Skeletal muscle satellite cell (primary cell): ENCODE measurements at regions not wholly inside any gene's neighbourhood (a gene's known extent, or its start where the extent isn't known, plus 50 kb on each side); places are given as distances from the start of the nearest gene placed in this dataset.
"Not testable (repeated sequence)": the region's sequence is repeated elsewhere in the genome, so short reads cannot be mapped to it uniquely, and the experiment has no call there.

Experiments
- H3K27me3 ChIP-seq: 2 replicates; pipeline ENCODE4 v1.7.0; 2013; ENCODE audit warnings: low read length; ENCODE audit not compliant: control insufficient read depth, insufficient read depth
- H3K36me3 ChIP-seq: 2 replicates; pipeline ENCODE4 v1.7.0; 2013; ENCODE audit warnings: mild to moderate bottlenecking, control low read depth, low read length; ENCODE audit not compliant: insufficient read depth
- H3K4me1 ChIP-seq: 2 replicates; pipeline ENCODE4 v1.7.0; 2013; ENCODE audit warnings: low read length; ENCODE audit not compliant: control insufficient read depth, insufficient read depth
- H3K4me2 ChIP-seq: 2 replicates; pipeline ENCODE4 v1.7.0; 2013; ENCODE audit warnings: mild to moderate bottlenecking, low read length
- H3K4me3 ChIP-seq: 2 replicates; pipeline ENCODE4 v1.7.0; 2013; ENCODE audit warnings: low read length
- H3K9ac ChIP-seq: 2 replicates; pipeline ENCODE4 v1.7.0; 2013; ENCODE audit warnings: mild to moderate bottlenecking, low read depth, low read length, moderate library complexity
- H3K9me3 ChIP-seq: replicated peaks from 2 replicates; pipeline ENCODE4 v1.7.0; 2013; ENCODE audit warnings: mild to moderate bottlenecking, control low read depth, low read length

DNA sequence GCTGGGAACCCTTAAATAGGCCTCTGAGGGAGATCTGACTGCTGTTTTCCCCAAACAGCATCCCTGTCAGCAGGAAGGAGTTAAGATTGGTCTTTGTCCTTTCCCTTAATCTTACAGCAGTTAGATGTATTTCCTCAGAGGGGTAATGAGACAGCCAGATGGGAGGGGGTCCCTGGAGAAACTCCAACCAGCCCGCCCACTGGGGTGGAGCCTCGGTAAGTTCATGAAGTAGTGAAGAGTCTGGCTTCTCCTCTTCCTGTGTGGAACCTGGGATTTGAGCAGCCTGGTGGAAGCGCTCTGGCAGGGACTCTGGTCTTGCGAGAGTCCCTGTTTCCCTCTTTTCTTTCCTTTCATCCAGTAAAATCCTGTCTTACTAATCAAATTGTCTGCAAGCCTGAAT is 330.0 kb downstream of the TLL1 start:
- Histone ChIP-seq H3K4me2 (no peak overlapping the region), H3K27me3 (no peaks in the 10 kb centered on the region), H3K36me3 (no peaks in the 10 kb centered on the region), H3K9ac (no peak overlapping the region), H3K4me3 (no peak overlapping the region), H3K9me3 (no peaks in the 10 kb centered on the region), H3K4me1 (no peaks in the 10 kb centered on the region)

DNA sequence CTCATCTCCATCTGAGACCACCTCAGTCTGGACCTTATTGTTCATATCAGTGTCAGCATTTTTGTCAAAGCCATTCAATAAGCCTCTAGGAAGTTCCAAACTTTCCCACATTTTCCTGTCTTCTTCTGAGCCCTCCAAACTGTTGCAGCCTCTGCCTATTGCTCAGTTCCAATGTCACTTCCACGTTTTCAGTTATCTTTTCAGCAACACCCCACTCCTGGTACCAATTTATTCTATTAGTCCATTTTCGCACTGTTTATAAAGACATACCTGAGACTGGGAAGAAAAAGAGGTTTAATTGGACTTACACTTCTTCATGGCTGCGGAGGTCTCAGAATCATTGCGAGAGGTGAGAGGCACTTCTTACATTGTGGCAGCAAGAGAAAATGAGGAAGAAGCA is 339.3 kb downstream of the TLL1 start:
- H3K9ac ChIP-seq, H3K4me3 ChIP-seq, H3K27me3 ChIP-seq, H3K9me3 ChIP-seq, H3K4me2 ChIP-seq, H3K36me3 ChIP-seq, H3K4me1 ChIP-seq: not testable (repeated sequence)

DNA sequence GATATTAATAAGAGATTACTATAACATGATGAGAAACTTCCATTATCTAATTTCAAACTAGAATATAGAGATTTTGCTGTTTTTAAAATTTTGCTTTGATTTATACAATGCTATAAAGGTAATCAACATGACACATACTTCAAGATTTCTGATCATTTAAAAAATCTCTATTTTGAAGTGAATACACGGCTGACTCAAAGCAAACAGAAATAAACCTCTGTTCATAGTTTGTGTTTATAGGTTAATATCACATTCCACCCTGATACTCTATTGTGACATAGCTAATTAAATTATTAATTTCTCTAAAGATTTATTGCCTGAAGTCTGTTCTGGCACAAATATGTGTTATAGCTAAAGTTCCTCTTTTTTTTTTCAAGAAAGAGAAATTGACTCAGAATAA is 349.2 kb downstream of the TLL1 start:
- Histone ChIP-seq H3K4me2 (no peak overlapping the region), H3K4me1 (no peaks in the 10 kb centered on the region), H3K9me3 (no peaks in the 10 kb centered on the region), H3K4me3 (no peak overlapping the region), H3K36me3 (no peaks in the 10 kb centered on the region), H3K27me3 (no peaks in the 10 kb centered on the region), H3K9ac (no peak overlapping the region)

DNA sequence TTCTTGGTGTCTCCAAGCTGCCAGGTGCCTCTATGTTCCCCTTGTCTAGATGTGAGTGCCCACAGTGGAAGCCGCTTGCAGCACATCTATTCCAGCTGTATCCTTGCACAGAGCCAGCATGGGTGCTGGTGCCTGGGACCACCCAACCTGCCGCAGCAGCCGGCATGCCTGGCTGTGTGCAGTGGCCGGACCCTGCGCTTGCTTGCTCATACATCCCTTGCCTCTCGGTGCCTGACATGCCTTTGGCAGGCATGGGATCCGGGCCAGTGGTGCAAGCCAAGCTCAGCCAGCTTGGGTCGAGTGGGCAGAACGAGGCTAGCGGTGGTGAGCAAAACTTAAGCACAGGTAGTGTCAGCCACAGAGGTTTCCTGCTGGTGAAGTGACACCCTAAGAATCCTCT is 355.1 kb downstream of the TLL1 start:
- H3K27me3 ChIP-seq: no peaks in the 10 kb centered on the region
- no peaks in the 10 kb centered on the region for H3K36me3 ChIP-seq
- H3K9ac ChIP-seq: no peak overlapping the region
- H3K9me3 ChIP-seq: no peaks in the 10 kb centered on the region
- no peak overlapping the region for H3K4me3 ChIP-seq
- no peak overlapping the region for H3K4me2 ChIP-seq
- H3K4me1 ChIP-seq: no peaks in the 10 kb centered on the region

- no peaks in the 10 kb centered on the region for H3K36me3 ChIP-seq
- no peaks in the 10 kb centered on the region for H3K27me3 ChIP-seq
- no peaks in the 10 kb centered on the region for H3K9me3 ChIP-seq
- H3K4me2 ChIP-seq: no peak overlapping the region
- H3K4me1 ChIP-seq: no peaks in the 10 kb centered on the region
- no peak overlapping the region for H3K9ac ChIP-seq
- no peak overlapping the region for H3K4me3 ChIP-seq
Observed at GRCh38 chr4:166229799-166230198, 356.8 kb downstream of the TLL1 start.

DNA sequence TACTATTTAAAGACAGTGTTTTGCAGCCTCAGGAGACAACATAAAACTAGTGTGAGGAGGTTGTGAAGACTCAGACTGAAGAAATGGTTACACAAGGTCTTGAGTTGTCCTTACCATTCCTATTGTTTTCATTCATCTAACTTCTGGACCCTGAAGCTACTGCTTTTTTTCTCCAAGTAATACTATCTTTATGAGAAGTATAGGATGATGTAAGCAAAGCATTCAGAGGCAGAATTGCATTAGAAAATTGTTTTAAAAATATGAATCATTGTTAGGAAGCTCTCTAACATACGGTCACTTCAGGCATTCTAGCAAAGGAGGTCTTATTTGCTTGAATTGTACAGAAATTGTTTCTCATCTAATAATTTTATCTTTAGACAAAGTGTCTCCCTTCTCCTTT is 357.8 kb downstream of the TLL1 start:
- H3K4me2 ChIP-seq: no peak overlapping the region

GRCh38 chr4:166239354-166239753 is 366.3 kb downstream of the TLL1 start:
- no peak overlapping the region for H3K9ac ChIP-seq
- H3K4me3 ChIP-seq: no peak overlapping the region
- H3K36me3 ChIP-seq: no peaks in the 10 kb centered on the region
- no peaks in the 10 kb centered on the region for H3K27me3 ChIP-seq
- H3K4me1 ChIP-seq: no peaks in the 10 kb centered on the region
- no peak overlapping the region for H3K4me2 ChIP-seq
- H3K9me3 ChIP-seq: no peaks in the 10 kb centered on the region

More for the DNA sequence above, 357.8 kb downstream of the TLL1 start:
- Histone ChIP-seq H3K36me3 (no peaks in the 10 kb centered on the region), H3K4me3 (no peak overlapping the region), H3K4me1 (no peaks in the 10 kb centered on the region), H3K9ac (no peak overlapping the region), H3K9me3 (no peaks in the 10 kb centered on the region), H3K27me3 (no peaks in the 10 kb centered on the region)

DNA sequence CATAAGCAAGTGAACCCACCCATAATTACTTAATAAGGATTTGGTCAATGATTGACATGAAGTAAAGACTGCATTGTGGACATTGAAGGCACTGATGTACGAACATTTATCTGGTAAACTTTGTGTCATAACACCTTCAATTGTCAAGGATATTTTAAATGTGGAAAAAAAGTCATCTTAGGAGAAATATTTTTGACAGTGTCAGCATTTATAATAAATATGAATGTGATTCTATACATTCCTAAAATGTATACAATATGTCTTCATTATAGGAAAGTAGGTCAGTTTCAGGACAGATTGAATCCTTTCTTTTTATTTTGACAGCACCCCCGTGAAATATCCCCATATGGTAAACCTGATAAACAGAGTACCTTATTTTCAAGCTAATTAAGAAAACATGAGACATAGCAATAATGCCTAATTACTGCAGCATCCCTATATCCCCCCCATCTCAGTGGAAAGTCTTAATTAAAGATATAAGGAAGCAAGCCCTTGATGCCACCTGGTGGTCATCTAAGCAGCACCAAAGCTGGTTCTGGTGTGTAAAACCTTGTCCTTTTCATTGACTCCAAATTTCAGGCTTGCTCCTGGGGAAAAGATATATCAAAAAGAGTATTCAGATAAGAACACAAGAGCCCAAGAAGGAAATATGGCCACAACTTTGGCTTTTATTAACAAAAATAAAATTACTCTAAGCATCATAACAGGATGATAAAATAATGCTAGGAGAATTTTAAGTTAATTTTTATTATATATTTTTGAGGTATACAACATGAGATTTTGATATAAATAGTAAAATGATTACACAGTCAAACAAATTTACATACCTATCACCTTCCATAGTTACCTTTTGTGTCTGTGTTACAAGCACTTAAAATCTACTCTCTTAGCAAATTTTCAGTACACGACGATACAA is 379.7 kb downstream of the TLL1 start:
- Histone ChIP-seq H3K4me1 (no peaks in the 10 kb centered on the region), H3K36me3 (no peaks in the 10 kb centered on the region), H3K9ac (no peak overlapping the region), H3K9me3 (no peaks in the 10 kb centered on the region), H3K27me3 (no peaks in the 10 kb centered on the region), H3K4me3 (no peak overlapping the region), H3K4me2 (no peak overlapping the region)

GRCh38 chr4:166257276-166257675 is 384.2 kb downstream of the TLL1 start:
- H3K9ac ChIP-seq: no peak overlapping the region
- H3K4me3 ChIP-seq: no peak overlapping the region
- no peaks in the 10 kb centered on the region for H3K36me3 ChIP-seq
- H3K4me2 ChIP-seq: no peak overlapping the region
- H3K27me3 ChIP-seq: no peaks in the 10 kb centered on the region
- no peaks in the 10 kb centered on the region for H3K4me1 ChIP-seq
- no peaks in the 10 kb centered on the region for H3K9me3 ChIP-seq

DNA sequence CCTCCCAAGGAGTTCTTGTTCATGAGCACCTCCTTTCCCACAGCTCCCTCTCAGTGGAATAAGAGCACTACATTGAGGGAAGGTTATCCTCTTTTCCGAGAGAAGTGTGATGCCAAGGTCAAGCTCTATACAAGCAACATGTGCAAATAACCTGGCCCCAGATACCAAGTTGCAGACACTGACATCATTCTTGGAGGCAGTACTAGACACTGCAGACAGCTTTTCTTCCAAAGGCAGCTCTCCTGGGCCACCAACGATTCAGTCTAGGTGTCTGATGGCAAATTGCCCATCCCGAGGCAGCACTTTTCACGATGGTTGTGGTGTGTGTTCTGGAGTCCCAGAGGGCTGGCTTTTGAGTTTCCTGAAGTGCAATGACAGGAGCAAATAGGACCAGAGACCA is 384.9 kb downstream of the TLL1 start:
- H3K9ac ChIP-seq: no peak overlapping the region
- no peaks in the 10 kb centered on the region for H3K27me3 ChIP-seq
- H3K36me3 ChIP-seq: no peaks in the 10 kb centered on the region
- H3K4me3 ChIP-seq: no peak overlapping the region
- no peaks in the 10 kb centered on the region for H3K4me1 ChIP-seq
- no peaks in the 10 kb centered on the region for H3K9me3 ChIP-seq
- H3K4me2 ChIP-seq: no peak overlapping the region

GRCh38 chr4:166259081-166259480 is 386.0 kb downstream of the TLL1 start:
- Histone ChIP-seq H3K4me2 (no peak overlapping the region), H3K9ac (no peak overlapping the region), H3K36me3 (no peaks in the 10 kb centered on the region), H3K4me3 (no peak overlapping the region), H3K4me1 (no peaks in the 10 kb centered on the region), H3K27me3 (no peaks in the 10 kb centered on the region), H3K9me3 (no peaks in the 10 kb centered on the region)

- no peak overlapping the region for H3K4me3 ChIP-seq
- H3K4me2 ChIP-seq: no peak overlapping the region
- H3K36me3 ChIP-seq: no peaks in the 10 kb centered on the region
- no peaks in the 10 kb centered on the region for H3K27me3 ChIP-seq
- no peaks in the 10 kb centered on the region for H3K9me3 ChIP-seq
- no peaks in the 10 kb centered on the region for H3K4me1 ChIP-seq
- no peak overlapping the region for H3K9ac ChIP-seq
Observed at GRCh38 chr4:166274136-166274761, 401.2 kb downstream of the TLL1 start.
